Stimulated activated CD8-positive, alpha-beta memory T cell treated with anti-CD3 and anti-CD28 coated beads, Interleukin-12 subunit alpha, Interleukin-12 subunit beta, amount 100 ng/mL, for 1 hour (primary cell): ENCODE measurements at regions not wholly inside any gene's neighbourhood (a gene's known extent, or its start where the extent isn't known, plus 50 kb on each side); places are given as distances from the start of the nearest gene placed in this dataset.

Experiments used
- DNase-seq: peaks from one replicate; pipeline ENCODE4 v3.0.0-alpha.2; 2020; ENCODE audit warnings: low read depth

DNA sequence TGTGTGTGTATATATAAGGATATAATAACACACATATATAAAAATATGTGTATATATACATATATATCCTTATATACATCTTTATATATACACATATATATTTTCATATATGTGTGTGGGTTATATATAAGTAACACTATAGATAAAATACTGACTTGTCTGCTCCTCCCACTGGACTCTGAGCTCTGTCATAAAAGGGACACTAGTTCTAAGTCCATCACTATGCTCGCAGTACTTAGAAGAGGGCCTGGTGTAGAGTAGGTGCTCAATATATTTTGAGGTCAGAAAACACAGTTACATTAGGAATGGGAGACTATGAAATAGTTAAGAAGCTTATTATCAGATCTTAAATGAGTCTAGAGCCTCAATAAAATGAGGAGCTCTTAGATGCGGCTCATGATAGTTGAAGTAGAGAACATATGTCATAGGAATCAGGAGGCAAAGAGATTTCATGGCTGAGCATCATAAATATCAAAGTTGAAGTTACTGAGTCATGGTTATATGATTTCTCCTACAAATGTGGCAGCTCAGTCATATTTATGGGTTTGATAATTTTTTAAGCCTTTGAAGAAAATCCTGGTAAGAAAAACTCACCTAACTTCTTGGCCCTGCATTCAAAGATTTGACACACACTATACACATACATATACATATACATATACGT is 371.2 kb upstream of the THBS1 start:
- DNase-seq: no peak

DNA sequence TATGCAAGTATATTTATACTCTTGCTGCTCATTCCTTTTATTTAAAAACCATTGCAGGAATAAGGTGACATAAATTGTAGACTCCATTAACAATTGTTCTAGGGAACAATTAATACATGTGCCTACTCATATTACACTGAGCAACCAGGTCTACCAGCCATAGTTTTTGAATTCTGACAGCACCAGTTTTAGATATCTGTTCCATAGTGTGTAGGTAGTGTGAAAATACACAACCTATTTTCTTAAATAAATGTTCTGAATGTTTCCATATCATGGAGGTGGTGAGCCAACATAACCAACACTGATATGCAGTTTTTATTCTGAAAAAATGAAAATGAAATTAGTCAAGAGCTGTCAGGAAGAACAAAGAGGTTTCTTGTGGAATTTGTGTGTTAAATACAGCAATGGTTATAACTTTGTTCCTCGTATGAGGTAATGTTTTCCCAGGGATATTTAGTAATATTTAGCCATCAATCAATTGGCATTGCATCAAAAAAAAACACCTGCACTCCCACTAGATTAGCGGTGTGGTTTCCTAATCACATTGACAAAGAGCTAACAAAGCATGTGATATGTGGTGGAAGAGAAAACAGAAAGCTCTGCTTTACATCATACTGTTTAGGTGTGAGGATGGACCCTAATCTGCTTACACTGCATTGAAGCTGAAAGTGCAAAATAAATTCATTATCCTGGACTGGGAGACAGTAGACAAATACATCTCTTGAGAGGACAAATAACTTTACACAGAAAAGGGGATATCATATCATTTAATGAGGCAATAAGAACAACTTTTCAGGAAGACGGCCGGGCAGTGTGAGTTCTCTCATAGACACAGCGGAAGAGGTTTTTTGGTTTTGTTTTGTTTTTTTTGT is 369.5 kb upstream of the THBS1 start:
- no peak for DNase-seq

DNA sequence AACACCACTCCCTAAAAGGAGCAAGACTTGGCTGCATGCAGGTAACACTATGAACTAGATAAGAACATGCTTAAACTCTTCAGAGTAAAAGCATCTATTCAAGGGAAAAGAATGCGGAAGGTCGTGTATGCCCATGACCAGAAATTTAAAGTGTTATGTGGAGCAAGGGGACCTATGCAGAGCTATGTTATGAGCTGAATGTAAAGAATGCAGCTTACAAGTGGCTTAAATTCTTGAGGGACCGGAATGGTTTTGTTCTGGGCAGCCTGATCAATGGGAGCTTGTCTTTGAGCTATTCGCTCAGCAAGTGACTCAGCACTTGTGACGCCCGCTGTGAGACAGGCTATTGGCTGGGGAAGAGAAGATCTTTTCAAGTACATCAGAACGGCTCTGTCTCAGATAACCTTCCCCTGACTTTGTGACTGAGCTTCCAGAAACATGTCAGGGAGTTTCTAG is 367.5 kb upstream of the THBS1 start:
- DNase-seq: no peak

DNA sequence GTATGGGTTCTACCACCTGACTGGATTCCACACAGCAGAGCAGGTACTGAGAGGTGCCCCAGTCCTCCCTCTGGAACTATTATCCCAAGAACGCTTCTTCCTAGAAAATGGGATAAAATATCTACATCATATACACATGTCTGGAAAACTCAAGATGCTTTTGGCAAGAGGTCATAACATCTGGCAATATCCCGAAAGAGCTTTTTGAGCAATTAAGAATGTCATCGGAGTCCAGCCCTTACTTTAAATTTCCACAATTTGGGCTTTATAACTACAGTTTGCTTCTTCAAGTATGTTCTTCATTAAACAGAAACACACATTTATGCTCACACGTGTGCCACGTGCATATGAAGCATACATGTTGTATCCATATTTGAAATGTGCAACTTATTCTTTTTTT is 365.9 kb upstream of the THBS1 start:
- DNase-seq: no peak

DNA sequence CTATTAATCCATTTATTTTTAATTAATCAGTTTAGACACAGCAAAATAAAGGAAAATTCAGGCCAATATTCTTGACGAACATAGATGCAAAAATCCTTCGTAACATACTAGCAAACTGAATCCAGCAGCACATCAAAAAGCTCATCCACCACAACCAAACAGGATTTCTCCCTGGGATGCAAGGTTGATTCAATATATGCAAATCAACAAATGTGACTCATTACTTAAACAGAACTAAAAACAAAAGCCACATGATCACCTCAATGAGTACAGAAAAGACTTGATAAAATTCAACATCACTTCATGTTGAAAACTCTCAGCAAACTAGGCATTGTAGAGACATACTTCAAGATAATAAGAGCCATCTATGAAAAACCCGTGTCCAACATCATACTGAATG is 364.1 kb upstream of the THBS1 start:
- DNase-seq: no peak

DNA sequence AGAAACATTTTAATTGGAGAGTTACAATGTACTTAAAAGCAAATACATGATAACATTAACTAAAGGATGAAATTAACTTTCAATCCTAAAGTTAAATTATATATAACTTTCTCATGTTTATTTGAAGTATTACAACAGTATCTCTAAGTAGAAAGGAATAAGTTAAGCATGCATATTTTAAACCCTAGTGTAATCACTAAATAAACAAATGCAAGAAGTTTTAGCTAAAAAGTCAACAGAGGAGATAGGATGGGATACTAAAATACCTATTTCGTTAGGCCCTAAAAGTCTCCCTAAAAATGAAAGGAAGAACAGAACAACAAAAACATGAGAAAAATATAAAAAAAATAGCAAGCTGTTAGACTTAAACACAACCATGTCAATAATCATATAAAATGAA is 361.3 kb upstream of the THBS1 start:
- no peak for DNase-seq

DNA sequence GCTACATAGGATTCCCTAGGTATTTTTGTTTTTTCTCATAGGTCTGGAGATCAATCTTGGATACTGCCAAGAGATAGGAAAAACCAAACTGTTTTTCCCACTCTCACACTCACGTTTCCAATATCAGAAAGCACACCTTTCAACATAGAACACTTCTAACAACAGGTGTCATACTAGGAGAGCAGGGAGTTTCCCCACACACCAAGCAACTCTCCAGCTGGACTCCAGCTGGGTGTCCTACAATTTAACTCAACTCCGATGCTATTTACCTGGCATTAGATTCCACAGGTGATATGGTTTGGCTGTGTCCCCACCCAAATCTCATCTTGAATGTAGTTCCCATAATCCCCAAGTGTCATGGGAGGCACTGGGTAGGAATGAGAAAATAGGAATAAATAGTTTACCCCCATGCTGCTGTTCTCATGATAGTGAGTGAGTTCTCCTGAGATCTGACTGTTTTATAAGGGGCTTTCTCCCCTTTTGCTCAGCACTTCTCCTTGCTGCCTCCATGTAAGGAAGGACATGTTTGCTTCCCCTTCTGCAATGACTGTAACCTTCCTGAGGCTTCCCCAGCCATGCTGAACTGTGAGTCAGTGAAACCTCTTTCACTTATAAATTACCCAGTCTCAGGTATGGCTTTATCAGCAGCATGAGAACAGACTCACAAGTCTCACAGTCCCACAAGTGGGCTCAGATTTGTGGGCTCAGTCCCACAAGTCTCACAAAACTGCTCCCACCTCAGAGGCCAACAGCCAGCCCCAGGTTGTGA is 354.5 kb upstream of the THBS1 start:
- no peak for DNase-seq

DNA sequence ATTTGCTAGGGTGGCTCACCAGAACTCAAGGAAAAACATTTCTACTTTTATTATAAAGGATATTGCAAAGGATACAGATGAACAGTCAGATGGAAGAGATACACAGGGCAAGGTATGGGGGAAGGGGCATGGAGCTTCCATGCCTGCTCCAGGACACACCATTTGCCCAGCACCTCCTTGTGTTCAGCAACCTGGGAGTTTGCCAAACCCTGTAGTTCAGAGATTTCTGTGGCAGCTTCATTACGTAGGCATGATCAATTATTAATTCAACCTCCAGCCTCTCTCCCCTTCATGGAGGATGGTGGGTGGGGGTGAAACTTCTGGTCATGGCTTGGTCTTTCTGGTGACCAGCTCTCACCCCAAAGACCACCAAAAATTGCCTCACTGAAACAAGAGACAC is 353.9 kb upstream of the THBS1 start:
- DNase-seq: no peak

DNA sequence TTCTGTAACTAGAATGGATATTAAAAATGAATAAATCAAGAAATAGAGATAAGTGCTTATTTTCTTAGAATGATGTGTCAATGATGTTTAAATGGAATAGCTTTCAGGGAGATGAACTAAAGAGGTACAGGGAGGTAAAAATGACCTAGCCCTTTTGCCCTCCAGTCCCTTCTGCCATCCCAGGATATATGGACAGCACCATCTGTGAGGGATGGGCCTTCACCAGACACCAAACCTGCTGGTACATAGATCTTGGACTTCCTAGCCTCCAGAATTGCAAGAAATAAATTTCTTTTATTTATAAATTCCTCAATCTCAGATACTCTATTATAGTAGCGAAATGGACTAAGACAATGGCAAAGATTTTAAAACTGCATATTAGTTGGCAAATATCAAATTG is 352.0 kb upstream of the THBS1 start:
- no peak for DNase-seq

DNA sequence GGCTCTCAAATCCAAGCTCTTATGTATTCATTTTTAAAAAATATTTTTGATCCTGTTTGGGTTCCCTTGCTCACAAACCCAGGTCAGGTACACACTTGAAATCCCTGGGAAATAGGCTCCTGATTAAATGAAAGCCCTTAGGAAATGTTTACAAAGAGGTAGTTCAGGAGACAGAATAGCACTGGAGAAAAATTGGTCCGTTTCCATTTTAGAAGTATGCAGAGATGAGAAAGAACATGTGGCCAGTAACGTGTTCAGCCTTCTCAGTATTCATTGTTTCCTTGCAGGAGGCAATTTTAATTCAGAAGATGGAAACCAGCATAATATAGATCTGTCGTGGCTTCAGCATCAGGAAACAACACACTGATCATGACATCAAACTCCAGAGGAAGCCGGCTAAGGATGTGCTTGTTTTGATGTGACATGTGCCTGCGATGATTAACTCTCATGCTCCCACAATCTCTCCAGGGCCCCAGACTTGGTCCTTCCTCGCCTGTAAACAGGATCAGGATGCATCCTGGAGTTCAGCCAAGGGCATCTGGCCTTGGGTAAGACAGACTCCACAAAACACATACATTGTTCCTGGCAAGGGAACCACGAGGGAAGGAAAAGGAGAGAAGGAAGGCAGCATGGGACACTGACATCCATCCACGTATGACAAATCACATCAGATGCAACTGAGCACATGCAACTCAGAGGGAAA is 350.5 kb upstream of the THBS1 start:
- DNase-seq: no peak

DNA sequence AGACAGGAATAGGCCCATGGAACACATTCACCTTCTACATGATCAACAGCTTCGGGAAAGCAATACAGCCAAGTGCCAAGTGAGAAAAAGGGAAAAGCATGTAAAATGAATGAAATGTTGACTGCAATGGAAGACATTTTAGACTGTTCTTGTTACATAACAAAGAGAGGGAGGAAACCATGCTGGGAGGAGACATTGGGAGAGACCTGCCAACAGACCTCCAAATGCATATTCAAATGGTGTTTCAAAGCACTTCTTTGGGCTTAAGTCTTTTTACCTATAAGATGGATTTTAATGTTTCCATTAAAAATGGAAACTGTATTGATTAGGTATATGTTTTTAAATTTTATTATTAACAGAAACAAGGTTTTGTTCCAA is 350.0 kb upstream of the THBS1 start:
- no peak for DNase-seq

DNA sequence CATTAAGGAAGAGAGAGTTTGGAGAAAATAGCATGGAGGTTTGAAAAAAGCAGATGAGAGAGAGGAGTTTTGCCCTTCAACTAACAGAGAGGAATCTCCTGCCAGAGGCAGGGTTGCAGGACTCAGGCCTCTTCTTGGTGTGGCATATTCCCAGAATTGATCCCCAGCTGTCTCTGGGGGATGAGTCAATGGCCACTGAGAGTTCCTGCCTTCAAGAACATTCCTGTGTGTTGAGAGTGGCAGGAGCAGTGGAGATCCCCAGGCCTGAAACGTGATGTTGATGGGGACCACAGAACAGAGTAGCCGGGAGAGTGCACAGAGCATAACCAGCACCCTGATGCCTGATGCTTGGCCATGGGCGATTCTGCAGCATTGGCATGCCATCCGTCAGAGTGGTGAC is 348.4 kb upstream of the THBS1 start:
- no peak for DNase-seq

DNA sequence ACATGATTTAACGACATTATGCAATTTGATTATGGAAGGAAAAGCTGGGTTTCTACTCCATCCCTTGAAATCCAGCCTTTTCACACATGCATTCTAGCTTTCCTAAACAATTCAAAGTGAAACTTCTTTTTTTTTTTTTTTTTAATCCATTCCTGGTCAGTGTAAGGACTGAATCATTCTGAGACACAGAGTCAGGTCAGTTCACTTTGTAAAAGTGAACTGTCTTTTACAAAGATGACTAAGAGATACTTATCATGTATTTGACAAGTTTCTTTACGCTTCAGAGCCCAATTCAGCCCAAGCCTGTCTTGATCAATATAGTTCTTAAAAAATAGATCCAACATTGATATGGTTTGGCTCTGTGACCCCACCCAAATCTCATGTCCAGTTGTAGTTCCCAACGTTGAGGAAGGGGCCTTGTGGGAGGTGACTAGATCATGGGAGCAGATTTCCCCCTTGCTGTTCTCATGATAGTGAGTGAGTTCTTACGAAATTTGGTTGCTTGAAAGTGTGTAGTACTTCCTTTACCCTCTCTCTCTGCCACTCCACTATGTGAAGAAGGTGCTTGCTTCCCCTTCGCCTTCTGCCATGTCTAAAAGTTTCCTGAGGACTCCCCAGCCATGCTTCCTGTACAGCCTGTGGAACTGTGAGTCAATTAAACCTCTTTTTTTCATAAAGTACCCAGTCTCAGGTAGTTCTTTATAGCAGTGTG is 345.6 kb upstream of the THBS1 start:
- DNase-seq: no peak

DNA sequence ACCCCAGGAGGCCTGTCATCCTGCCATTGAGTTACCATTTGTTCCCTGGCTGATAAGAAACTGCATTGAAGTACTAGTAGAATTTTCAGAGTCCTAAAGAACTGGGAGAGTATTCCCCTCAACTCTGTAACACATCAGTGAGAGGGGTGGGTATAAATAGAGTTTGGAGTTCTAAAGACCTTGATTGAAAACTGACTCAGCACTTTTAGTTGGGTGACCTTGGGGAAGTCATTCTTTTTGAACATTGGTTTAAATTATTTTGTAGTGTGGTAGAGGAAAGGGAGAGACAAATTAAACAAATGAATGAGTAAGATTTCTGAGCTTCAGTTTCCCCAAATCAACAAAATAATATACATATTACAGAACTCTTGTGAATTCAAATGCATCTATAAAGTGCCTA is 344.5 kb upstream of the THBS1 start:
- no peak for DNase-seq

DNA sequence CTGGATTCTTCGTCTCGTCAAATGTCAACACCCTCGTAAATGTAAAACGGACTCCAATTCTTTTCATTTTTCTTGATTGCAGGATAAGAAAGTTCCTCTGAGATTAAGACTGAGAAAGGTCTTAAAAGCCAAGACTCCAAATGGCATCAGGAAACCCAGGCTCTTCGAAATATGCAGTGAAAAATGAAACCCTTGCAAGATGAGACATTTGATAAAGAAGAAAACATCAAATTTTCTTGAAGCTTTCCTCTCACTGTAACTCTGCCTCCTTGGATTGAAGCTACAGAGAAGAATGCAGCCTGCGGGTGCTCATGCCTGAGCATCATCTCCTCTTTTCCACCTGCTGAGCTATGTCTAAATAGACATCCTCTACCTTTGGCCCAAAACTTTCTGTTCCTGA is 342.4 kb upstream of the THBS1 start:
- DNase-seq: no peak

DNA sequence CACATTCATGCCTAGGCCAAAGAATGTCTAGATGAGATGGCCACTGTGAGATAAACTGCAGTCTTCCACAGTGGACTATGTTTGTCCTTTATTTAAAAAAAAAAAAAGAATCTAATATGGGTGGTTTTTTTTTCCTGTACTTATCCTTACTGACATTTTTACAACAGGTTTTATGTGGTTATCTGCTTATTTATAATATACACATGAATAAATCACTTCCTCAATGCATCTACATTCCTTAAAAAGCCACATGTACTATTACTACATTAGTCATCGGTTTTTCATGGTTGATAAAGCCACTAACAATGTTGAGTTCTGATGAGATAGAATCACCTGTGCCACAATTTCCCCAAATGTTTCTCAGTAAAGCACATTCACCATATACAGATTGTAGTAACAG is 341.3 kb upstream of the THBS1 start:
- DNase-seq: no peak

DNA sequence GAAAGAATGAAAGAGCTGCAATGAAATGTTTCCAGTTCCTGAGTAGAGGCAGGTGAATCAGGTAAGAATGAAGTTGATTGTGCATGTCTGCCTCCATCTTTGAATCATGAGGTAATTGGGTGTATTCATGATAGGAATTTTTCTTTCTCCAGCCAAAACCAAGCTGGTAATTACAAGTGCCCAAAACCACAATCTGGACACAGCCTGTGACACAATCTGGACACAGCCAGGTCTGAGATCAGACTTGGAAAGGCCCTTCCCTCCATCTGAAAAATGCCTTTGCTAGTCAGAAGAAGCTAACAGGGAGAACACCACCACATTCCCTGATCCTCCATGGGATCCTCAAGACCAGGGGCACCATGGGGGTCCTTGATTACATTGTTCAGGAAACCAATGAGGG is 338.5 kb upstream of the THBS1 start:
- no peak for DNase-seq

DNA sequence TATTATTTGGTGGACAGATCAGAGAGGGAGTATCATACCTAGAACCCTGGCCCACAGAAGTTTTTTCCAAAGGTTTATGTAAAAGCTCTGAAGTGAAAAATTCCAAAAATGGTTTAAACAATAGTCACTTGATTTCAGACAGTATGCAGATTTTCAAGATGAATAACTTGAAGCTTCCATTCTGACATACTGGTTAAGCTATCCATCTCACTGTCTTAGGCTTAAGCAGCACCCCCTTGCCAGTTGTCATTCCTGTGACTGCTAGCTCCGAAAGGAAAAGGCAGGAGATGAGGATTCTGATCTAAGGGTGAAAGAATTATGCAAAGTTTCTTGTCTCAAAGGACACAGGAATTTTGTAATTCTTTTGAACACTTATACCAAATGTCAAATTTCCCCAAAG is 337.5 kb upstream of the THBS1 start:
- no peak for DNase-seq

DNA sequence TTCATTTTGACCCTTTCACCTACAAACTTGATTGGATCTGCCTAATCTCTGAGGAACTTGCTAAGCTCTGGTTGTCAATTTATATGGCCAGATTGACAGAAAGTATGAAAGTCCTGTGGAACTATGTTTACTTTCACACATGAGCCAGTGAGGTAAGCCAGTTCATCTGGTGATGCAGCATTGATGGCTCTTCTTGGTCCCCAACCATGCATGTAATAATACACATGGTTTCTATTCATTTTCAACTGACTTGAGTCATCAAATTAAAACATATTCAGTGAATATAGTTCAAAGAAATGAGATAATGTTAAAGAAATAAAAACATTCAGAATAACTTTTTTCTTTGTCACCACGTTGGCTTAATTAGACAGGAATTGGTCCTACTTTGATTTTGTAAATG is 336.1 kb upstream of the THBS1 start:
- no peak for DNase-seq

DNA sequence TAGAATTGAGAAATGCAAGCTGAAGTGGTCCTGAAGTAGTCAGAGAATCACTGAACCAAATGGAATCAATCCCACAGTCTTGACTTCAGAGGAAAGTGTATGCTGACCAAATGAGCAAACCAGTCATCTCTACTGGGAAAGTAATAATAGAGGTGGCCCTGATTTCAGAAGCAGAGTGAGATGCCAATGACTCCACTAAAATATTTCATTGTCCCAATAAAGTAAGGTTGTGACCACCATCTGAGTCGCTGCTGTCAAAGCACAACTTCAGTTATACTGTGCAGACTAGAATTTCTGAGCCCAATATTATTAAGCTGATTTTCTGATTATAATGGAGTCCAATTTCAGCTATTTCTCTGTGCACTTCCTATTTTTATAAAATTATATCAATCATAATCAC is 334.4 kb upstream of the THBS1 start:
- DNase-seq: no peak

DNA sequence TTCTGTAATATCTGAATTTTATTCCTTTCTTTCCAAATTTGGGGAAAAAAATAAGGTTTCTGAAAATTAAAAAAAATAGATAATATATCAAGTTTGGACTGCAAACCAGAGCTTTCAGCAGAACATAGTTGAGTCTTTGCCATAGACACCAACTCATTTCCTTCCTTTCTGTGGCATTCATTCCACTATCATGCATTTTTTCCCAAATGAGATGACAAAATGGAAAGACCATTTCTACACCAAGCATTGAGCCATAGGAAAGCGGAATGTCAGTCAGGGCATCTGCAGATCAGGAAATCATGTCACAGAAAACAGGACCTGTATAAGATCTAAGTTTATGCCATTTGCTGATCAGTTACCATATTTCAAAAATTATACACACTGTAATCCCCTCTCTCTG is 333.3 kb upstream of the THBS1 start:
- no peak for DNase-seq

DNA sequence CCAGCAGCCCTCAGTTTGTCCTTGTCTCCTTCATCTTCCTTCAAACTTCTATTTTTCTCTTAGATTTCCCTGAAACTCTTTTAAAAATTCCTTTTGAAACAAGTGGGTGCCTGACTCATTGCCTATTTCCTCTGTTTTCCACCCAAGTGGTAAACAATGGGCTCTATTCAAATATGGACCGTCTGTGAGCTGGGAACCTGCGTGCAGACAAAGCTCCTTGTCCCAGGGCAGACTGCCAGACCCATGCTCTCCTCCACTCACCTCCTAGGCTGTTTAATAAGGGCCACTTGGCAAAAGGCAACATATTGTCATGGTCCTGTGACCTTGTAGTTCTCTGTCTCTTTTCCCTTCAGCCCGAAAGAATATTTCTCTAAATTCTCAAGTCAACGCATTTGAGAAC is 332.7 kb upstream of the THBS1 start:
- DNase-seq: no peak
